Keratinocyte (primary cell): ENCODE measurements at regions not wholly inside any gene's neighbourhood (a gene's known extent, or its start where the extent isn't known, plus 50 kb on each side); places are given as distances from the start of the nearest gene placed in this dataset.

ENCODE experiments used
- CTCF ChIP-seq, 3 experiments: IDR thresholded peaks in 1 of 3; conservative IDR thresholded peaks in 1 of 3; optimal IDR thresholded peaks in 1 of 3; 2 replicates in 2 of 3; 3 replicates in 1 of 3; pipeline versions ENCODE3 to v1.5.1; 2011; ENCODE audit warnings: low read length in 3 of 3, mild to moderate bottlenecking in 3 of 3, moderate library complexity in 2 of 3, control low read depth in 1 of 3, inconsistent platforms in 1 of 3; ENCODE audit not compliant: insufficient read depth in 2 of 3; ENCODE audit errors: extremely low read depth in 1 of 3
- EZH2 ChIP-seq: IDR thresholded peaks from one replicate; pipeline ENCODE4 v1.6.1; 2012; ENCODE audit warnings: inconsistent platforms, mild to moderate bottlenecking, low read length, moderate library complexity

GRCh38 chr18:2040279-2040678, 531.0 kb downstream of the METTL4 start:
- TF ChIP-seq CTCF (optimal IDR thresholded peaks at IDR 0.05 in 1 of 3, IDR thresholded peaks at IDR 0.05 in 1 of 3, conservative IDR thresholded peaks at IDR 0.05 in 1 of 3; ENCODE audit: extremely low read depth in 1 of 3, insufficient read depth in 2 of 3, low read length in 3 of 3): no peak
- no peak for TF ChIP-seq EZH2
